Fibroblast of mammary gland (primary cell): ENCODE measurements at regions not wholly inside any gene's neighbourhood (a gene's known extent, or its start where the extent isn't known, plus 50 kb on each side); places are given as distances from the start of the nearest gene placed in this dataset.

Experiments
- DNase-seq: peaks from one replicate; pipeline ENCODE4 v3.0.0-alpha.2; 2010; ENCODE audit warnings: low read depth
- H3K4me3 ChIP-seq: 2 replicates; pipeline ENCODE4 v1.5.1; 2011; ENCODE audit warnings: low read depth, mild to moderate bottlenecking, low read length, moderate library complexity; ENCODE audit not compliant: control insufficient read depth
- TF ChIP-seq, protein P1 (sequence below): conservative IDR thresholded peaks from 2 replicates; pipeline ENCODE4 v1.5.1; 2011; ENCODE audit warnings: low read depth, low read length, inconsistent platforms; ENCODE audit not compliant: control insufficient read depth, insufficient read depth

DNA sequence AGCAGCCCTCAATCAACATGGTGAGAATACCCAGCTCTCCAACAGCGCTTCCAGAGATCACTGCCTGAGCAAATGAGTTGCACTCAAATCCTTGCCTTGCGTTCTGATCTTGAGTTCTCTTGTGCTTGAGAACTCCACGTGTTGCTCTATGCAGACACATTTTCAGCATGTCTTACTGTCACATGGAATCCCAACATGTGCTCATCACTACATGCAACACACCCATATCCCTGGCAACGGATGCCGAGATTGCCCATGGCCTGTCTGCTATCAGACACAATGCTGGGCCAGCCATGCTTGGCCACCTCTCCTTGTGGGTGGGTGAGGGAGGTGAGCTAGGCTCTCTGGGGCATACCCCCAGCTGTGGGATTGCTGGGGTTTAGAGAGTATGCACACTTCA, 91.9 kb upstream of the LDAH start:
- H3K4me3 ChIP-seq: no peak overlapping the region
- DNase-seq: no peak
- TF ChIP-seq, protein P1, sequence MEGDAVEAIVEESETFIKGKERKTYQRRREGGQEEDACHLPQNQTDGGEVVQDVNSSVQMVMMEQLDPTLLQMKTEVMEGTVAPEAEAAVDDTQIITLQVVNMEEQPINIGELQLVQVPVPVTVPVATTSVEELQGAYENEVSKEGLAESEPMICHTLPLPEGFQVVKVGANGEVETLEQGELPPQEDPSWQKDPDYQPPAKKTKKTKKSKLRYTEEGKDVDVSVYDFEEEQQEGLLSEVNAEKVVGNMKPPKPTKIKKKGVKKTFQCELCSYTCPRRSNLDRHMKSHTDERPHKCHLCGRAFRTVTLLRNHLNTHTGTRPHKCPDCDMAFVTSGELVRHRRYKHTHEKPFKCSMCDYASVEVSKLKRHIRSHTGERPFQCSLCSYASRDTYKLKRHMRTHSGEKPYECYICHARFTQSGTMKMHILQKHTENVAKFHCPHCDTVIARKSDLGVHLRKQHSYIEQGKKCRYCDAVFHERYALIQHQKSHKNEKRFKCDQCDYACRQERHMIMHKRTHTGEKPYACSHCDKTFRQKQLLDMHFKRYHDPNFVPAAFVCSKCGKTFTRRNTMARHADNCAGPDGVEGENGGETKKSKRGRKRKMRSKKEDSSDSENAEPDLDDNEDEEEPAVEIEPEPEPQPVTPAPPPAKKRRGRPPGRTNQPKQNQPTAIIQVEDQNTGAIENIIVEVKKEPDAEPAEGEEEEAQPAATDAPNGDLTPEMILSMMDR: no peak

DNA sequence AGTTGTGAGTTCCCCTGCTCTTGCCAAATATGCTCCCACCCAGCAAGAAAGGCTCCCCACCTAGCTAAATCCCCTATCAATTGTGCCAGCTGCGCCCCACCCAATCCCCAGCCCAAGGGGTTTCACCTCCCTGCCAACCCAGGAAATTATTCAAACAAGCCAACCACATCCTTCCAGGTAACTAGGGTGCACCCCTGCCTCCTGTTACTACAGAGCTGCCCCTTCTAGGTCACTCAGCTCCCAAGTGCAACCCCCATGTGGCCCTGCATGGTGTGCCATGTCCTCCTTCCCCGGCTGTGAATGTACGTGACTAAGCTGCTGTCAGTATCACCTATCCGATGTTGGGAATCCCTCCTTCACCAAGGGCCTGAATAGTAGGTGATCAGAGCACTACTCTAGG, 91.2 kb upstream of the LDAH start:
- no peak overlapping the region for H3K4me3 ChIP-seq
- TF ChIP-seq, protein P1: no peak
- no peak for DNase-seq

DNA sequence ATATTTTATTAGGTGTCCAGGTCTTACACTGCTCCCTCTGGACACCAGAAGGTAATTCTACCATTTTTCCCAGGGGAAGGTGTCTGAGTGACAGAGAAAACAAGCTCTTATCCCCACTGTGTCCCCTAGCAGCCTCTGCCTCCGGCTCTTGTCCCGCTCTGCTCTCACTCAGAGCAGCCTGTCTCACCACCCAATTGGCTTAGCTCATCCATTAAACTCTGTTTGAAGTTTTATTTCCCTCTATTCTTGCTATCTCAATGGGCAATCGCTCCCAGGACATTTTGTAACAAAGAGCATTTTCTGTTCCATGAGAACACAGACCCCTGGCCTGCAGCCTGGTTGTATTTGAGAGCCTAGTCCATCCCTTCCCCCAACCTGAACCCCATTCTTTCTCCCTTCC, 90.6 kb upstream of the LDAH start:
- no peak overlapping the region for H3K4me3 ChIP-seq
- TF ChIP-seq, protein P1: no peak
- DNase-seq: no peak

DNA sequence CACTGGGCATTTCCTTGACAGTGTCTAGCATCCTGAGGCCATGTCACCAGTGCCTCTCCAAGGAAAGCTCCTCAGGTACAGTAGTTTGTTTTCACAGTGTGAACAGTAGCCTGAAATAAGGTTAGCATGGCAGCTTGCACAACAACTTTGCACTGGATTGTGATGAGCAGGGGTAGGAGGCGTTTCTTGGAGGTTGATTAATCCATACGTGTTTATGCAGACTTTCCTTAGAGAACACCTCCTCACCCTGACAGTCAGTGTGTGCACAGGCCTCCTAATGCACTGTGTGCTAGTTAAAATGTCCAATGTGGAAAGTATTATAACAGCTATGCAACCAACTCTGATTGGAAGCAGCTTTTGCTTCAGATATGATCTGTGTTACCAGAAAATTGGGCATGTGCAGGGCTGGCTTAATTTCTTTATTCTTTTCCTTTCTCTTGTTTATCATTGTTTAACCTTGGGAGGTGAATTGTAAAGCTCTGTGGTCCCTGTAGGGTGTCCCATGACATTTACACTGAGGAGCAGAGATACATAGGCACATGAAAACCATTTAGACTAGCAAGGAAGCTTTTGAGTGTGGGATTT, 77.2 kb upstream of the LDAH start:
- no peak overlapping the region for H3K4me3 ChIP-seq
- TF ChIP-seq, protein P1: no peak
- no peak for DNase-seq

DNA sequence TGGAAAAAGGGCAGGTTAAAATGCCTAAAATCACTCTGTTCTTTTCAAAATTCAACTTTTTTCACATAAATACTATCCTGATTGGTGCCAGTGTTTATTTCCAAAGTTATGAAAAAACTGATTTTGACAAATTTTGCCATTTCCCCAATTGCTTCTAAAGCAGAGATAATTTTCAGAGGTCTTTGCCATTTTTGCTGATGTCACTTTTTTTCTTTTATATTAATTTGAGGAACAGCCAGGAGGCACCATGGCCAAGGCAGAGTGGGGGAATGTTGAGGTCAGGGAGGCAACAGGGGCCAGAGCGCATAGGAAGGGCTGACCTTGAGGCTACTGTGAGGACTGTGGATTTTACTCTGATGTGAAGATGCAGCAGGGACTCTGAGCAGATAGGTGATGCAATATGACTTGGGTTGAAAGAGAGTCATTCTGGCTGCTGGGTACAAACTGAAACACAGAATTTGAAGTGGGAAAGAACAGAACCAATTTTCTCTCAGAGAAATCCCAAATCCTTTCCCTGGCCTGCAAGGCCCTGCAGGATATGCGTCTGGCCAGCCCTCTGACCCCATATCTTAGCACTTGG, 75.1 kb upstream of the LDAH start:
- no peak for DNase-seq
- TF ChIP-seq, protein P1: no peak
- H3K4me3 ChIP-seq: no peak overlapping the region

DNA sequence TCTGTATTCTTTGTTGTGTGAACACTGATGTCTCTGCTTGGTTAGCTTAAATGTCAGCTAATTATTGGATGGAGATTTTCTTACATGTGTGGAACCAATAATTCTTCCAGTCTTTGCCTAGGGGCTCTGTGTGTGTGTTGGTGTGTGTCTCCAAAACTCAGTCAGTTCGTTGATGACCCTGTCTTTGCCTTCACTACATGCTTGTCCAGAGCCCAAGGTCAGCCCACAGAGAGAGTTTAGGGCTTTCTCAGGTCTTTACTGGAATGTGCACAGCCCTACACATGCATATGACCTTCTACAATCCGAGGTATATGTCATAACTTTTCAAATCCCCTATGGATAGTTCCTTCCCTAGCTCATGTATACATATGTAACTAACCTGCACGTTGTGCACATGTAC, 74.1 kb upstream of the LDAH start:
- no peak overlapping the region for H3K4me3 ChIP-seq
- TF ChIP-seq, protein P1: no peak
- DNase-seq: no peak
